H1 (cell line): ENCODE measurements at regions not wholly inside any gene's neighbourhood (a gene's known extent, or its start where the extent isn't known, plus 50 kb on each side); places are given as distances from the start of the nearest gene placed in this dataset.

ENCODE experiments used
- CTCF ChIA-PET: fragments of 300-600 bp; sonication (Branson Sonifier 250); formaldehyde crosslinking; loops from one replicate; lab custom pipeline; 2021; ENCODE audit not compliant: partially characterized antibody; lab: Charles Lee
- POLR2A ChIA-PET: fragments of 300-600 bp; sonication (Branson Sonifier 250); formaldehyde crosslinking; loops from one replicate; lab custom pipeline; 2021; ENCODE audit warnings: inconsistent platforms; ENCODE audit not compliant: partially characterized antibody; lab: Charles Lee
- DNase-seq, 2 experiments: peaks; one replicate each; pipeline versions ENCODE4 v3.0.0 to v3.0.0-alpha.2; 2010 to 2022; ENCODE audit warnings: low spot score in 2 of 2, low read depth in 1 of 2, mixed read lengths in 1 of 2
- FAIRE-seq: peaks from 2 replicates; lab custom pipeline; 2011; peaks lifted over from hg19 to GRCh38; lab: Jason Lieb, UNC
- H2AFZ ChIP-seq: 2 replicates; pipeline ENCODE4 v1.8.1; 2012; ENCODE audit warnings: low read length, inconsistent platforms
- H2AK5ac ChIP-seq: 2 replicates; pipeline ENCODE4 v1.6.1; 2013; ENCODE audit warnings: low read depth, low read length
- H2BK120ac ChIP-seq: replicated peaks from 2 replicates; pipeline ENCODE3; 2013; ENCODE audit warnings: low read depth, low read length, inconsistent platforms
- H2BK12ac ChIP-seq: 2 replicates; pipeline ENCODE4 v1.6.1; 2013; ENCODE audit warnings: low read depth, low read length
- H2BK15ac ChIP-seq: 2 replicates; pipeline ENCODE4 v1.6.1; 2013; ENCODE audit warnings: low read length
- H2BK20ac ChIP-seq: 2 replicates; pipeline ENCODE4 v1.6.1; 2013; ENCODE audit warnings: low read length
- H2BK5ac ChIP-seq: 2 replicates; pipeline ENCODE4 v1.6.1; 2013; ENCODE audit warnings: low read depth, low read length
- H3K14ac ChIP-seq: 2 replicates; pipeline ENCODE4 v1.6.1; 2013; ENCODE audit warnings: inconsistent platforms; ENCODE audit not compliant: insufficient read length
- H3K18ac ChIP-seq: 2 replicates; pipeline ENCODE4 v1.6.1; 2013; ENCODE audit warnings: low read length; ENCODE audit errors: extremely low read depth
- H3K23ac ChIP-seq: 2 replicates; pipeline ENCODE4 v1.6.1; 2013; ENCODE audit warnings: inconsistent platforms; ENCODE audit not compliant: insufficient read length
- H3K23me2 ChIP-seq: 2 replicates; pipeline ENCODE4 v1.6.1; 2013; ENCODE audit warnings: low read depth, low read length
- H3K27ac ChIP-seq: 2 replicates; pipeline ENCODE4 v1.6.1; 2011; ENCODE audit warnings: low read depth, low read length, inconsistent platforms
- H3K27me3 ChIP-seq, 4 experiments: replicated peaks in 1 of 4; 1 replicate in 1 of 4; 2 replicates in 3 of 4; pipeline versions ENCODE4 v1.6.1 to v1.8.1; 2011 to 2013; ENCODE audit warnings: low read length in 3 of 4, mild to moderate bottlenecking in 3 of 4, inconsistent platforms in 2 of 4, mixed read lengths in 2 of 4, moderate library complexity in 1 of 4; ENCODE audit not compliant: control insufficient read depth in 3 of 4, insufficient read depth in 3 of 4; ENCODE audit errors: extremely low read depth in 1 of 4
- H3K36me3 ChIP-seq, 4 experiments: 2 replicates each; pipeline versions ENCODE4 v1.6.1 to v1.8.1; 2011 to 2013; ENCODE audit warnings: mild to moderate bottlenecking in 4 of 4, low read length in 3 of 4, moderate library complexity in 2 of 4, control low read depth in 1 of 4, inconsistent platforms in 1 of 4; ENCODE audit not compliant: insufficient read depth in 4 of 4, control insufficient read depth in 2 of 4
- H3K4ac ChIP-seq: replicated peaks from 2 replicates; pipeline ENCODE3; 2013; ENCODE audit warnings: low read length, low read depth, mixed read lengths, inconsistent platforms; ENCODE audit not compliant: insufficient read length
- H3K4me1 ChIP-seq, 4 experiments: replicated peaks in 1 of 4; 1 replicate in 1 of 4; 2 replicates in 3 of 4; pipeline versions ENCODE4 v1.6.1 to v1.8.1; 2011 to 2013; ENCODE audit warnings: low read length in 3 of 4, inconsistent platforms in 2 of 4, mixed read lengths in 1 of 4; ENCODE audit not compliant: insufficient read depth in 4 of 4, control insufficient read depth in 3 of 4
- H3K4me2 ChIP-seq, 2 experiments: 2 replicates each; pipeline versions ENCODE4 v1.6.1 to v1.8.1; 2011 to 2013; ENCODE audit warnings: low read depth in 2 of 2, low read length in 2 of 2, control low read depth in 1 of 2, inconsistent platforms in 1 of 2, mild to moderate bottlenecking in 1 of 2; ENCODE audit not compliant: insufficient read depth in 1 of 2
- H3K4me3 ChIP-seq, 4 experiments: fragments of 200-600, 300-600 bp in 1 of 4; sonication (generic), shearing (Covaris generic), sonication (Bioruptor Twin) in 1 of 4; 2 replicates each; pipeline versions ENCODE4 v1.5.1 to v1.8.1; 2011 to 2016; ENCODE audit warnings: low read length in 4 of 4, low read depth in 3 of 4, control low read depth in 2 of 4, inconsistent platforms in 2 of 4, mild to moderate bottlenecking in 2 of 4, mixed read lengths in 1 of 4, moderate library complexity in 1 of 4; ENCODE audit not compliant: insufficient read depth in 2 of 4; ENCODE audit errors: extremely low read depth in 1 of 4
- H3K56ac ChIP-seq: replicated peaks from 2 replicates; pipeline ENCODE3; 2013; ENCODE audit warnings: low read depth, mild to moderate bottlenecking, mixed read lengths, low read length, inconsistent platforms; ENCODE audit not compliant: insufficient read length
- H3K79me1 ChIP-seq: 2 replicates; pipeline ENCODE4 v1.6.1; 2013; ENCODE audit warnings: low read depth, low read length, control low read depth
- H3K79me2 ChIP-seq, 2 experiments: 2 replicates each; pipeline versions ENCODE4 v1.6.1 to v1.8.1; 2012 to 2013; ENCODE audit warnings: low read length in 2 of 2, mild to moderate bottlenecking in 2 of 2, inconsistent platforms in 1 of 2; ENCODE audit not compliant: insufficient read depth in 2 of 2, control insufficient read depth in 1 of 2
- H3K9ac ChIP-seq, 4 experiments: replicated peaks in 1 of 4; 1 replicate in 1 of 4; 2 replicates in 3 of 4; pipeline versions ENCODE4 v1.6.1 to v1.8.1; 2011 to 2013; ENCODE audit warnings: low read depth in 3 of 4, low read length in 3 of 4, control low read depth in 2 of 4, mild to moderate bottlenecking in 2 of 4, moderate library complexity in 2 of 4, inconsistent platforms in 1 of 4; ENCODE audit errors: extremely low read depth in 1 of 4
- H3K9me3 ChIP-seq, 2 experiments: 2 replicates each; pipeline versions ENCODE4 v1.6.1 to v1.8.1; 2012 to 2013; ENCODE audit warnings: mild to moderate bottlenecking in 2 of 2, moderate library complexity in 2 of 2, control low read depth in 1 of 2, inconsistent platforms in 1 of 2, low read depth in 1 of 2, low read length in 1 of 2, mixed read lengths in 1 of 2; ENCODE audit not compliant: insufficient read depth in 2 of 2
- H4K20me1 ChIP-seq, 2 experiments: replicated peaks in 1 of 2; 2 replicates each; pipeline versions ENCODE3 to v1.8.1; 2011 to 2013; ENCODE audit warnings: inconsistent platforms in 2 of 2, low read length in 2 of 2, mild to moderate bottlenecking in 1 of 2; ENCODE audit not compliant: insufficient read depth in 2 of 2, control insufficient read depth in 1 of 2
- H4K5ac ChIP-seq: 2 replicates; pipeline ENCODE4 v1.6.1; 2013; ENCODE audit warnings: low read length, low read depth, mixed read lengths, inconsistent platforms; ENCODE audit not compliant: insufficient read length
- H4K8ac ChIP-seq: 2 replicates; pipeline ENCODE4 v1.8.0; 2013; ENCODE audit warnings: mild to moderate bottlenecking, moderate library complexity, low read length, inconsistent platforms; ENCODE audit not compliant: insufficient read depth; ENCODE audit errors: extremely low read depth
- H4K91ac ChIP-seq: replicated peaks from 2 replicates; pipeline ENCODE3; 2013; ENCODE audit warnings: low read length, mixed read lengths, inconsistent platforms; ENCODE audit not compliant: insufficient read length
- ATF2 ChIP-seq: IDR thresholded peaks from 2 replicates; pipeline ENCODE4 v1.6.1; 2012; ENCODE audit warnings: low read length, inconsistent platforms
- CHD1 ChIP-seq: IDR thresholded peaks from 2 replicates; pipeline ENCODE4 v1.6.1; 2012; ENCODE audit warnings: low read depth, low read length, improper control_type of control experiment
- JUND ChIP-seq: IDR thresholded peaks from 2 replicates; pipeline ENCODE4 v1.6.1; 2011; ENCODE audit warnings: mild to moderate bottlenecking, improper control_type of control experiment, low read length
- RBBP5 ChIP-seq: IDR thresholded peaks from 2 replicates; pipeline ENCODE4 v1.7.1; 2012; ENCODE audit warnings: low read depth, mild to moderate bottlenecking, inconsistent platforms, low read length, moderate library complexity, borderline replicate concordance
- WGBS, 2 experiments: shearing (Covaris generic) in 1 of 2; methylation state at CpG; one replicate each; pipeline versions ENCODE4 v1.1.6 to v1.1.7; 2013 to 2015; ENCODE audit warnings: low lambda C conversion rate in 2 of 2, mixed read lengths in 2 of 2, inconsistent platforms in 1 of 2, low coverage in 1 of 2, missing lambda C conversion rate in 1 of 2; ENCODE audit not compliant: insufficient replicate concordance in 2 of 2, insufficient coverage in 1 of 2, insufficient read length in 1 of 2; ENCODE audit errors: extremely low coverage in 1 of 2, missing lambda C conversion rate in 1 of 2; 5-methylcytosine and 5-hydroxymethylcytosine counted together

DNA sequence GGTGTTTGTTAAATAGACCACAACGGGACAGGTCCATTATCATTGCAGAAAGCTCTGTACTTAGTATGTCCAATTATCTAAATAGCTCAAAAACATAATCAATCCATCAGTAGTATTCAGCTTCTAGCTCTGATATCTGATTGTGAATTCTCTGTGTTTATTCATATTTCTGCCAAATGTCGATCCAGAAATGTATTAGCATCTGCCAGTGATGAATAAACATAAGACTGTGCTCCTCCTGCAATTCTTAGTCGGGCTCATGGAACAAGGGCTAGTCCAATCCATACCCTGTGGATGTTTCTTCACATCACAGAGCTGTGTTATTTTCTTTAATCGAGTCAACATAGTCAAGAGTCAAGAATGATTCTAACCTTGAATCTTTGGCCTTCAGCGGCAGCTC, 1612.1 kb upstream of the WWC1 start:
- no peak for TF ChIP-seq CHD1
- no peak for TF ChIP-seq ATF2
- no peak for TF ChIP-seq RBBP5
- TF ChIP-seq JUND, result no peak
- Histone ChIP-seq H3K23me2 (no peaks in the 10 kb centered on the region; the same call in 1 of the 2 replicates), H2BK120ac (no peak overlapping the region), H2AFZ (no peak overlapping the region), H3K9me3 (no peaks in the 10 kb centered on the region), H3K14ac (no peak overlapping the region), H4K5ac (no peak overlapping the region), H3K18ac (no peak overlapping the region), H2BK15ac (no peak overlapping the region), H3K79me1 (no peaks in the 10 kb centered on the region), H4K91ac (no peak overlapping the region), H2BK12ac (no peak overlapping the region), H3K4ac (no peak overlapping the region), H2AK5ac (no peak overlapping the region), H3K23ac (no peak overlapping the region), H3K4me3 (no peak overlapping the region), H2BK20ac (no peak overlapping the region), H3K36me3 (no peaks in the 10 kb centered on the region), H4K8ac (no peak overlapping the region), H3K4me2 (no peak overlapping the region), H3K27me3 (no peaks in the 10 kb centered on the region), H3K4me1 (peaks cover 0 to 5% (median 3%) of the 10 kb centered on the region in 4 experiments; a peak in 4 of 7 replicates), H2BK5ac (no peak overlapping the region), H3K56ac (no peak overlapping the region), H3K27ac (no peak overlapping the region), H3K9ac (no peak overlapping the region), H3K79me2 (no peaks in the 10 kb centered on the region), H4K20me1 (no peaks in the 10 kb centered on the region)
- FAIRE-seq (no peak), DNase-seq (no peak)
- POLR2A ChIA-PET, result no interaction called here
- 89% methylated on average over 5 of the region's 5 CpGs; no CpG with 5 or more reads in 1 of the 2 experiments for WGBS, 2 experiments
- CTCF ChIA-PET, result interaction anchor here (1.2 kb wide), 1 partner anchor 9 kb away, joined by 3 read pairs; no protein-coding TSS in a partner anchor
